ENCODE measurements at regions not wholly inside any gene's neighbourhood (a gene's known extent, or its start where the extent isn't known, plus 50 kb on each side); places are given as distances from the start of the nearest gene placed in this dataset.

- DNase-seq, result no peak
Measured at GRCh38 chr1:4301007-4301406, 353.4 kb upstream of the AJAP1 start.

- DNase-seq, result no peak
Measured at GRCh38 chr1:4303303-4303702, 351.1 kb upstream of the AJAP1 start.

DNA sequence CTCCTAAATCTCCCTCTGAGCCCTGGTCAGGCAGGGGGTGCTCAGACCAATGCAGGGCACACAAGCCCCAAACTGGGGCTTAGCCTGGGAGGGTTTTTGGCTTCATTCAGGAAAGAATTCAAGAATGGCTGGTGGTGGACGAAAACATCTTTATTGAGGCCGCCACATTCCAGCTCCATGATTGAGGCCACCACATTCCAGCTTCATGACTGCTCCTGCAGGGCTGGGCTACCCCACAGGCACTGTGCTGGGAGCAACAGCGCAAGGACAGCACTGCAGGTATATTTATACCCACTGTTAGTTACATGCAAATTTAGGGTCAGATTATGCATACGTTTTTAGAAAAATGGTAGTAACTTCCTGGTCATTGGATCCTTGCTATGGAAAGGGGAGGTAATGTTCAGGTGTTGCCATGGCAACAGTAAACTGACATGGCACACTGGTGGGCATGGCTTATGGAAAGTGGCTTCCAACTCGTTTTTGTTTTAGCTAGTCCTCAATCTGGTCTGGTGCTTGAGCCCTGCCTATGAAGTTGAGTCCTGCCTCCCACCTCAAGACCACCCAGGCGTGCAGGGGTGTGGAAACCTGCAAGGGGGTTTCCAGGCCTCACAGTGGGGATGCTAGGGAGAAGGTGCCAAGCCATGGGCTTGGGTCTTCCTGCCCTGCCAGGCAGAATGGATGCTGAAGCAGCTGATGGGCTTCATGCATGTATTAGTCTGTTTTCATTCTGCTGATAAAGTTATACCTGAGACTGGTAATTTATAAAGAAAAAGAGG lies 348.7 kb upstream of the AJAP1 start:
- no peak for DNase-seq

DNA sequence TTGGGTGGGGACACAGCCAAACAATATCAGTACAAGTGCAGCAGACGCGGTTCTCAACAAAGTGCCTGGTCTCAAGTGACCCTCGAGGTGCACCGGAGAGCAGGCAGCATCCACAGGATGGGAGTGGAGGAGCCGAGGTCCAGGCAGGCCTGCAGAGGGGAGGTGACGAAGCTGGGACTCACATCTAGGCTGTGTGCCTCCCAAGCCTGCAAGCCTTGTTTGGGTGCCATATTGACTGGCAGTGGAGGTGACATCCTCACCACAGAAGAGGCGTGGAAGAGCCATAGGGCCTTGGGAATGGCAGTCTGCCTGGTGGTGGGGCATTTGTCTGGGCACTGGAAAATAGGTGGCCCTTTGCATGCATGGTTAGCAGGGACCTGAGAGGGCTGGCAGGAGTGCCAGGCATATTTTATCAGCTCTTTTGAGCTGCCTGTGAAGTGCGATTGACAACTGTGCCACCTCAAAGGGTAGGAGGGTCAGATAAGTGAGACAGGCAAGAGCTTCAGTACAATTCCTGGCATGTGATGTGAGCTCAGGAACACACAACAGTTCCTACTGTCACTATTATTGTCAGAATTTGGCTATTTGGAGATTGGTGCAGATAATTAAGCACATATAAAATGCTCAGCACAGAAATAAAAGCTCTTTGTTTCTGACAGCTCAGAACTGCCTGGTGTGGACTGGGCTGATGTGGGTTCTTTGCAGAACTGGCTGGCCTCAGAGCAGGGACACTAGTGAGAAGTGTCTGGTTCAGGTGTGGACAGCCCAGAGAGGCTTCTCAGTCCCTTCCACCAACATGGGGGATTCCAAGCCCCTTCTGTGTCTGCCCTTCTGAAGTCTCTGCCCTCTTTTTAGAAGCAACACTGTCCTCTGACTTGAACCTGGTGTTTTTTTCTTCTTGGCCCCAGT lies 347.6 kb upstream of the AJAP1 start:
- no peak for DNase-seq

GRCh38 chr1:4307468-4307845 lies 347.0 kb upstream of the AJAP1 start:
- no peak for DNase-seq

GRCh38 chr1:4307911-4308545 lies 346.4 kb upstream of the AJAP1 start:
- DNase-seq, result no peak

DNA sequence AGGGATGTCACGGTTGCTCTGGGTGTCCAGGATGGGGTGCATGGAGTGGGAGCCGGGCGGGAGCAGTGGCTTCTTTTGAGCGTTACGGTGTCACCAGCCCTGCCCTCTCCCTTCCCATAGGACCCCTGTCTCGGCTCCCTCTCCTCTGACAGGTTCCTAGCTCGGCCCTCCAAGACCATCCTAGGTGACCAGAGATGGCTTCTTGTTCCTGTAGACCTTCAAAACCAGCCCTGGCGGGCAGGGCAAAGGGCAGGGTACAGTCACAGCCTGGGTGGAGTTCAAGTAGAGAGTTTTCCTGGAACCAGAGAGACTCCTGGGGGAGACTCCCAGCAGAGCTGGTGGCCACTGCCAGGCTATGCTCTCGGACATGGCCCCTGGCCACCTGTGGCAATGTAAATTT lies 345.6 kb upstream of the AJAP1 start:
- DNase-seq, result no peak

DNA sequence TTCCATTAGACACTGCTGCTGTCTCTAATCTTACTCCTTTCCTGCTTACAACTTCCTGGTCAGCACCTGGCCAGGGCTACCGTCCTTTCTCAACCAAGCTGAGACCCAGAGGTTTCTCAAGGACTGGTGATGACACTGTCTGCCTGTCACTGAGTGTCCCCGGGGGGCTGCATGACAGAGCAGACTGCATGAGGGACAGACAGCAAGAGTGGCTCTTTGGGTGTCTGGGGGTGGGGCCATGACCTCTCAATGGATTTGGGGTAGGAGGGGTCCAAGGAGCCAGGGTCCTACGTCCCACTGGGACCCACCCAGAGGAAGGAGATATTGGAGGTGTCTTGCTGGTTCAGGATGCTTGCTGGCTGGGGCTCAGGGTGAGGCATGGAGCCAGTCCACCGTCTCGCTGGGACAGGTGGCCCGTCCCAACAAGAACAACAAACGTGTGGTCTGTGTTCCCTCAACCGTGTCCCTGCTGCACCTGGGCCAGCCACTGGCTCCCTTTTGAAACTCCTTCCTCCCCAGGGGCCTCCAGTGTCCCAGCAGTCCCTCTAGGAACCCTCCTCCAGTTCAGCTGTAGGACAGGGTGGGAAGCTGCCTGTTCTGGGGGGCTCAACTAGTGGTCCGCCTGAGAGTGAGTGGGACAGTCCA lies 344.6 kb upstream of the AJAP1 start:
- no peak for DNase-seq

DNA sequence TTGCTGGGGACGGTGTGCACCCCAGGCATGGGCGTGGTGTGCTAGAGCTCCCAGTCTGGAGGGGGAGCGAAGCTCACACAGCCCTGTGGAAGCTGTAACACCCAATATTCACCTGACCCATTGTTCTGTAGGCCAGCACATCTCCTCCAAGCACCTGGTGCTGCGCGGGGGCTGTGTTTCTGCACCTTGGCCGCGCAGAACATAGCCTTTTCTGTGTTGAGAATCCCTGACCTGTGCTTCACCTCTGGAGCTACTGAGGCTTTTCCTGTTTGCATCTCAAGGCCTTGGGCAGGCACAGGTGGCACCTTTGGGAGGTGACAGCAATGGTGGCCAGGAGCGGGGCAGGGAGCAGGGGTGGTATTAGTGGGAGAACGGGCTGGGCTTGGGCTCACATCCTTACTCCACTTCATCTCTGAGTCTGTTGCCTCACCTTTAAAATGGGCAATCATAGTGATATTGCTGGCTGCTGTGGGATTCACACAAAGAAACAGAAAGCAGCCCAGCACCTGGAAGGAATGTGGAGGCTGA lies 343.9 kb upstream of the AJAP1 start:
- no peak for DNase-seq

DNA sequence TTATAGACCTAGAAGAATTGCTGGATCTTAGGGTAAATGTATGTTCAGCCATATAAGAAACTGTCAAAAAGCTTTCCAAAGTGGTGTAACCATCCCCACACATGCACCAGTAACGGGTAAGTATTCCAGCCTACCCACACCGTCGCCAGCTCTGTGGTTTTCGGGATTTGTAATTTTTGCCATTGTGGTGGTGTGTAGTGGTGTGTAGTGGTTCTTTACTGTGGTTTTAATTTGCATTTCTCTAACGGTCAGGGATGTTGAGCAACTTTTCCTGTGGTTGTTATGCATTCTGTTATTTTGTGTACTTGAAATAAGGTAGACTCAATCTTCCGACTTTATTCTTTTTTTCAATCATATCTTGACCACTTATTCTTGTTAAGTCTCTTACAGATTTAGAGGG lies 342.4 kb upstream of the AJAP1 start:
- DNase-seq, result no peak

DNA sequence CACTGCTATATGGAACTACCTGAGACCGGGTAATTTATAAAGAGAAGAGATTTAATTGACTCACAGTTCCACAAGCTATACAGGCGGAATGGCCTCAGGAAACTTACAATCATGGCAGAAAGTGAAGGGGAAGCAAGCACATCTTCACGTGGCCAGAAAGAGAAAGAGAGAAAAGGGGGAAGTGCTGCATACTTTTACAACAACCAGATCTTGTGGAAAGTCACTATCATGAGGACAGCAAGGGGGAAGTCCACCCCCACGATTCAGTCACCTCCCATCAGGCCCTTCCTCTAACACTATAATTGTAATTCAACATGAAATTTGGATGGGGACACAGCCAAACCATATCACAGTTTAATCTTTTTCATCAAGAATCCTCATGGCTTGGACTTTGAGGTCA lies 339.2 kb upstream of the AJAP1 start:
- DNase-seq, result no peak

DNA sequence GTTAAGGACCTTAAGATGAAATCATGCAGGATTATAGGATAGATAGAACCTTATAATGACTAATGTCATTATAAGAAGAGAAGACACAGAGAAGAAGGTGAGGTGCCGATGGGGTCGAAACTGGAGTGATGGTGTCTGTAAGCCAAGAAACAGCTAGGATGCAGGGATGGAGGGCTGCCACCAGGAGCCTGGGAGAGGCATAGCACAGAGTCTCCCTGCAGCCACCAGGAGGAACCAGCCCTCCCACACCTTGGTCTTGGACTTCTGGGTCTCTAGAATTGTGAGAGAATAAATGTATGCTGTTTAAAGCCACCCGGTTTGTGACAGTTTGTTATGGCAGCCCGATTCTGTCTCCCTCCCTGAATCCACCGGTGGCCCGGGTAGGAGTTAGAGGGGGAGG lies 337.2 kb upstream of the AJAP1 start:
- no peak for DNase-seq

DNA sequence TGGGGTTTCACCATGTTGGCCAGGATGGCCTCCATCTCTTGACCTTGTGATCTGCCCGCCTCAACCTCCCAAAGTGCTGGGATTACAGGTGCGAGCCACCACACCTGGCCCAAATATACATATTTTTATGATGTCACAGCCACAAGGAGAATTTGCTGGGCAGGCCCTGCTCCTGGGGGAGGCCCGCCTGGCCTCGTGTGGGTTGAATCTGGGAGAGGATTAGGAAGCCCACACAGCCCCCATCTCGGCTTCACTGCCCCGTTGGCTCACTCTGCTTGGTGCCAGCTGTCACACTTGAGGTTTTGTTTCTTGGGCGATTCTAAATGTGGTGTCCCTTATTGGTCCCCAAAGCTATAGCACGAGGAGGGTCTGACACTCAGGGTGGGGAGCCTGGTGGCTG lies 335.7 kb upstream of the AJAP1 start:
- DNase-seq, result no peak

- DNase-seq, result peak; percentile 52
Measured at GRCh38 chr1:4319496-4319895, 334.9 kb upstream of the AJAP1 start.

- DNase-seq, result peak; percentile 27
Measured at GRCh38 chr1:4322881-4323280, 331.5 kb upstream of the AJAP1 start.

DNA sequence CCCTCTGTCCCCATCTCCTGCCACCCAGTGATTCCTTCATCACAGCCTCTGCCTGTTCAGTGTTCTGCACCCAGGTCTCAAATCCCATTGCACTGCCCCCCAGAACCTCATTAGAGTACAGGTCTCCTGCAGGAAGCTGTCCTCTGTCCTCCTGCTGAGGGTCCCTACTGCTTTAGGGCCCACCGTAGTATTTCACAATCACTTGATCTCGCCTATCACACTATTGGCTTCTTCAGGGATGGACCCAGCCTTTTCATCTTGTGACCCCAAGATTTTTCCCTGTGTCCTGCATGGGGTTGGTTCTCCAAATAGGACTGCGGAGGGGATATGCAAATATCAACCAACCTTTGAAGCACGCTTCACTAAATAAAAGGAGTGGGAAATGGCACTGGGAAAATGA lies 331.1 kb upstream of the AJAP1 start:
- no peak for DNase-seq

DNA sequence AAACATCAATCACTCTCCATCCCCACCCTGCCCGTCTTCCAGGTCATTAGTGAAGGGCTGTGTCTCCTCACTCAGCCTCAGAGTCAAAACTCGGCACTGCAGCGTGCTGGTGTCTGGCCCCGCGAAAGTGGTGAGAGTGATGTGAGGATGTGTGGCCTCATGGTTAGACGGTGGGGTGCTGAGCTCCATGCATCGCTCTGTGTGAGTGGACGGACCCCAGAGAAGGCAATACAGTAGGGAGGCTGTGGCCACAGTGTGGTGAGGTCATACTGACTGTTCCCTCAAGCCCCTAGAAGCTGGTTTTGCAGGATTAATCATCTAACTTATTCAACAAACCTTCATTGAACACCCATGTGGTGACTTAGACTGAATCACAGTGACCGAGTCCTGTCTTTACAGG lies 329.9 kb upstream of the AJAP1 start:
- no peak for DNase-seq

- no peak for DNase-seq
Measured at GRCh38 chr1:4327142-4327541, 327.3 kb upstream of the AJAP1 start.

DNA sequence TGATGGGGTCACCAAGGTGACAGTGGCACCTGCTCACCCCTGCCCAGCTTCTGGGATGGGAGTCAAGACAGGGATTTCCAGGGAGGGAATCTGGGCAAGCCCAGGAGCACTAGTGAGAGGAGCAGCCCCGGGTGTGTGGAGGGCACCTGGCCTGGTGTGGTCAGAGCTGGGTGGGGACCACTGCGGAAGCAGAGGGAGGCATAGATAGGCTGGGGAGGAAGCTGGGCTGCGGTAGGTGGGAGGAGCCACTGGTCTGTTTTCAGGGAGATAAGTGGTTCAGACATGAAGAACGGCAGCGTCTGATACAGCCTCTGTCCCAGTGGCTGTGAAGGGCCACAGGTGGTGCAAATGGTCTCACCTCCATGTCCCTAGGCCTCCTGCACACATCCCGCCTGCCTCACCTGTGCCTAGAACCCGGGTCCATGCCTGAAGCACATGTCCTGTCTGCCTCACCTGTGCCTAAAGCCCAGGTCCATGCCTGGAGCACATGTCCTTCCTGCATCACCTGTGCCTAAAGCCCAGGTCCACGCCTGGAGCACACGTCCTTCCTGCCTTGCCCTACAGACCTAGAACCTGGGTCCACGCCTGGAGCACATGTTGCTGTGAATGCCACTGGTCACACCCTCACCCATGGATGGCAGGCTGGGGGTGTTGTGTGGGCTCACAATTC lies 325.9 kb upstream of the AJAP1 start:
- no peak for DNase-seq

DNA sequence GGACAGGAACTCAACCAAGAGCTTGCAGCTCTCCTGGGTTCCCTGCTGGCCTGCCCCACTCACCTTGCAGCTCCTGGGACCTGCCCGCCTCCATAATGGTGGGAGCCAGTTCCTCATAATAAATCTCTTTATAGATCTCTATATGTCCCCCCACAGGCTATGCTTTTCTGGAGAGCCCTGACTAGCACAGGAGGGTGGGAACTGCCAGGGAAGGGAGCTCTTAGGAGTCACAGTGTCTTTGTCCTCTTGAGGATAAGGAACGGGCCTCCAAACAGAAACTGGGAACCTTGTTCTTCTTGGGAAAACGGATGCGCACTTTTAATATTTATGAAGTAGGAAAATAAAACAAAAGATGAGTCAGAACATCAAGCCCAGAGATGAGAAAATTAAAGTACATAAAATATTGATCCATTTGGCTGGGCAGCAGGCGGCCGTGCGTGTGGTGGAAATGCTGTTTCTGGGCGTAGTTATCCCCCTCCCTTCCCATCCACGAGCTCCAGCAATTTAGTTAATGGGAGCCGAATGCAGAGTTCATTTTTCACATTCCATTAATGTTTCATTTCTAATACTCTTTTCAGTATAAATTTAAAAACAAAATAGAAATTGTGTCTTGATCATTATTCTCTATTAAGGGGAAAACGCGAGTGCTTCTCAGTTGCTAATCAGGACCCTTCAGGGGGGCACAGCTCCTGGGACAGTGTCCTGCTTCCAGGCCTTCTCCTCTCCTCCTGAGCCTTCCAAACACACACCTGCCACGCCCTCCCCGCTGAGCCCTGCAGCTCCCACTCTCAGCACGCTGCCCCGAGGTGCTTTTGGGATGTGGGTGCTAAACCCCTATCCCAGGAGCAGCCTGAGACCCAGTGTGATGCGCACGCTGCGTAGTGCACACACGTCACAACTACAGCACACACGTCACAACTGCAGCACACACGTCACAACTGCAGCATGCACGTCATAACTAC lies 323.3 kb upstream of the AJAP1 start:
- DNase-seq, result no peak

- DNase-seq, result no peak
Measured at GRCh38 chr1:4331767-4332163, 322.6 kb upstream of the AJAP1 start.
